ENCODE measurements at regions not wholly inside any gene's neighbourhood (a gene's known extent, or its start where the extent isn't known, plus 50 kb on each side); places are given as distances from the start of the nearest gene placed in this dataset.

DNA sequence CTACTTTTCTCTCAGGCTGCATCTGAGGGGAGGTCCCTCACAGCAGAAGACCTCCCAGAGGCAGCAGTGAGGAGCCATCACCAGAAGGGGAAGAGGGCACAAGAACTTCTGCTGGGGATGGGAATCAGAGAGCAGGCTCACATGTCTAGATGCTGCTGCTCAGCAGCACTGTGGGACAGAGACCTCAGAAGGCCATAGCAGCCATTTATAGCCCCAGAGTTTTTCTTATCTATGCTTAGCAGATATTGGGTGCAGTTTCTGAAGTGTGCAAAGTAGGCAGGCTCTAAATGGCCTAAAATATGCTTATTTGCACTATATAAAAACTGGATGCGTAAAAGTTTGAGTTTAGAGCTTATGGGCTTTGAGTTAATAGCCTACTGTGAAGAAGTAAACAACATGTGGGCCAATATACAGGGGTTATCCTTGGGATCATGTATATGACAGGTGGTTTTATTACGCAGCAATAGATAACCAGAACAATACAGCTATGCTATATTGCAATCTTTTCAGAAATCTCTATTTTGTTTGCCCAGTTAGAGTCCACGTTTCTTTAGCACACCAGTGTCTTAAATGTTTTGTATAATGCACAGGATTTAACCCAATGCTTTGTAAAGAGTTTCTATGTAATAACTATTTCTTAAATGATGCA, 60.2 kb upstream of the TMEM244 start:
- no peaks in the 10 kb centered on the region for H3K36me3 ChIP-seq (ENCODE audit: insufficient read depth, low read length)
- H3K9me2 ChIP-seq (ENCODE audit: insufficient read depth, low read length): no peaks in the 10 kb centered on the region
- no peaks in the 10 kb centered on the region for H3K79me2 ChIP-seq (ENCODE audit: insufficient read depth, low read depth, low read length)
- no peak for DNase-seq (ENCODE audit: low spot score)
- H4K20me1 ChIP-seq (ENCODE audit: insufficient read depth, low read length): no peaks in the 10 kb centered on the region
- H2AFZ ChIP-seq (ENCODE audit: low read length): no peak overlapping the region
- no peak overlapping the region for H3K27ac ChIP-seq (ENCODE audit: low read depth, low read length, poor library complexity, severe bottlenecking)
- H3K9me3 ChIP-seq (ENCODE audit: low read length): no peaks in the 10 kb centered on the region
- no peaks in the 10 kb centered on the region for H3K4me1 ChIP-seq (ENCODE audit: insufficient read depth, low read length, poor library complexity, severe bottlenecking)
- H3K4me2 ChIP-seq (ENCODE audit: low read length): no peak overlapping the region
- intact Hi-C loops (cut with micrococcal nuclease; ENCODE audit: unreplicated experiment): no loop called here
- TF ChIP-seq, protein P1, sequence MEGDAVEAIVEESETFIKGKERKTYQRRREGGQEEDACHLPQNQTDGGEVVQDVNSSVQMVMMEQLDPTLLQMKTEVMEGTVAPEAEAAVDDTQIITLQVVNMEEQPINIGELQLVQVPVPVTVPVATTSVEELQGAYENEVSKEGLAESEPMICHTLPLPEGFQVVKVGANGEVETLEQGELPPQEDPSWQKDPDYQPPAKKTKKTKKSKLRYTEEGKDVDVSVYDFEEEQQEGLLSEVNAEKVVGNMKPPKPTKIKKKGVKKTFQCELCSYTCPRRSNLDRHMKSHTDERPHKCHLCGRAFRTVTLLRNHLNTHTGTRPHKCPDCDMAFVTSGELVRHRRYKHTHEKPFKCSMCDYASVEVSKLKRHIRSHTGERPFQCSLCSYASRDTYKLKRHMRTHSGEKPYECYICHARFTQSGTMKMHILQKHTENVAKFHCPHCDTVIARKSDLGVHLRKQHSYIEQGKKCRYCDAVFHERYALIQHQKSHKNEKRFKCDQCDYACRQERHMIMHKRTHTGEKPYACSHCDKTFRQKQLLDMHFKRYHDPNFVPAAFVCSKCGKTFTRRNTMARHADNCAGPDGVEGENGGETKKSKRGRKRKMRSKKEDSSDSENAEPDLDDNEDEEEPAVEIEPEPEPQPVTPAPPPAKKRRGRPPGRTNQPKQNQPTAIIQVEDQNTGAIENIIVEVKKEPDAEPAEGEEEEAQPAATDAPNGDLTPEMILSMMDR (conservative IDR thresholded peaks at IDR 0.05; ENCODE audit: low read length): no peak
- no peak for TF ChIP-seq EZH2phosphoT487 (IDR thresholded peaks at IDR 0.05; ENCODE audit: borderline replicate concordance, low read depth, low read length)
- POLR2A ChIA-PET: no interaction called here
- BruUV-seq (replicated peaks): no TSS peak
- CTCF ChIA-PET (ENCODE audit: unreplicated experiment): no interaction called here
- no peak overlapping the region for H3K4me3 ChIP-seq (ENCODE audit: low read depth, low read length, poor library complexity, severe bottlenecking)

DNA sequence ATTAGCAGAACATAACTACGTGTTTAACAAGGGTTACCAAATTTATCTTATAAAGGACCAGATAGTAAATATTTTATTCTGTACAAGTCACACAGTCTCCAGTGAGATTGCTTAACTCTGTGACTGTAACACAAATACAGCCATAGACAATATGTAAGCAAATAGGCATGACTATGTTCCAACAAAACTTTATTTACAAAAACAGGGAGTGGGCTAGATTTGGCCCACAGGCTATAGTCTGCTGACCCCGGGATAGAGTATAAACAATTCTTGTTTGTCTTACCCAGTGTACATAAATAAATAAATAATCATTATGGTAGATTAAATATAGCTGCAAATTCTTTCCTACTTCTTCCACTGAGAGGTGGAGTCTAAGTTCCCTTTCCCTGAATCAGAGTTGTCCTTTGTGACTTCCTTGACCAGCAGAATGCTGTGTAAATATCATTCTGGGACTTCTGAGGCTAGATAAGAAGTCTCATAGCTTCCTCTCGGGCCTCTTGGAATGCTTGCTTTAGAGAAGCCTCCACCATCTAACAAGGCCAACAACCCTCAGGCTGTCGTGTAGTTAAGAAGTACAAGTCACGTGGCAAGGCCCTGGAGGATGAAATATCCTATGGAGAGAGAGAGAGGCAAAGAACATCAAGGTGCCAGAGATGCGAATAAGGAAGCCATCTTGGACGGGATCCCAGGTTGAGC, 59.1 kb upstream of the TMEM244 start:
- no peak for DNase-seq (ENCODE audit: low spot score)
- Histone ChIP-seq H4K20me1 (ENCODE audit: insufficient read depth, low read length) (no peaks in the 10 kb centered on the region), H3K79me2 (ENCODE audit: insufficient read depth, low read depth, low read length) (no peaks in the 10 kb centered on the region), H3K4me1 (ENCODE audit: insufficient read depth, low read length, poor library complexity, severe bottlenecking) (no peaks in the 10 kb centered on the region), H3K9me3 (ENCODE audit: low read length) (no peaks in the 10 kb centered on the region), H3K4me2 (ENCODE audit: low read length) (no peak overlapping the region), H3K4me3 (ENCODE audit: low read depth, low read length, poor library complexity, severe bottlenecking) (no peak overlapping the region), H3K27ac (ENCODE audit: low read depth, low read length, poor library complexity, severe bottlenecking) (no peak overlapping the region), H3K9me2 (ENCODE audit: insufficient read depth, low read length) (no peaks in the 10 kb centered on the region), H3K36me3 (ENCODE audit: insufficient read depth, low read length) (no peaks in the 10 kb centered on the region), H2AFZ (ENCODE audit: low read length) (no peak overlapping the region)
- POLR2A ChIA-PET: no interaction called here
- no TSS peak for BruUV-seq (replicated peaks)
- CTCF ChIA-PET (ENCODE audit: unreplicated experiment): no interaction called here
- intact Hi-C loops (cut with micrococcal nuclease; ENCODE audit: unreplicated experiment): no loop called here
- TF ChIP-seq EZH2phosphoT487 (IDR thresholded peaks at IDR 0.05; ENCODE audit: borderline replicate concordance, low read depth, low read length): no peak
- TF ChIP-seq, protein P1 (conservative IDR thresholded peaks at IDR 0.05; ENCODE audit: low read length): no peak

GRCh38 chr6:129911732-129912131, 50.6 kb upstream of the TMEM244 start:
- no peaks in the 10 kb centered on the region for H4K20me1 ChIP-seq (ENCODE audit: insufficient read depth, low read length)
- H3K9me3 ChIP-seq (ENCODE audit: low read length): no peaks in the 10 kb centered on the region
- ChIA-PET CTCF (ENCODE audit: unreplicated experiment) (no interaction called here), POLR2A (no interaction called here)
- no peaks in the 10 kb centered on the region for H3K36me3 ChIP-seq (ENCODE audit: insufficient read depth, low read length)
- intact Hi-C loops (cut with micrococcal nuclease; ENCODE audit: unreplicated experiment): no loop called here
- no peak overlapping the region for H2AFZ ChIP-seq (ENCODE audit: low read length)
- TF ChIP-seq, protein P1 (conservative IDR thresholded peaks at IDR 0.05; ENCODE audit: low read length): no peak
- TF ChIP-seq EZH2phosphoT487 (IDR thresholded peaks at IDR 0.05; ENCODE audit: borderline replicate concordance, low read depth, low read length): no peak
- no peaks in the 10 kb centered on the region for H3K9me2 ChIP-seq (ENCODE audit: insufficient read depth, low read length)
- no TSS peak for BruUV-seq (replicated peaks)
- H3K4me1 ChIP-seq (ENCODE audit: insufficient read depth, low read length, poor library complexity, severe bottlenecking): no peaks in the 10 kb centered on the region
- H3K79me2 ChIP-seq (ENCODE audit: insufficient read depth, low read depth, low read length): no peaks in the 10 kb centered on the region
- H3K4me3 ChIP-seq (ENCODE audit: low read depth, low read length, poor library complexity, severe bottlenecking): no peak overlapping the region
- DNase-seq (ENCODE audit: low spot score): no peak
- no peak overlapping the region for H3K27ac ChIP-seq (ENCODE audit: low read depth, low read length, poor library complexity, severe bottlenecking)
- H3K4me2 ChIP-seq (ENCODE audit: low read length): no peak overlapping the region

Measured in OCI-LY7 (cell line).